ENCODE measurements at regions not wholly inside any gene's neighbourhood (a gene's known extent, or its start where the extent isn't known, plus 50 kb on each side); places are given as distances from the start of the nearest gene placed in this dataset.

- DNase-seq: peak; percentile 82
Observed at GRCh38 chr13:40179445-40180281, 486.8 kb downstream of the FOXO1 start.

GRCh38 chr13:40180776-40181175 lies 485.7 kb downstream of the FOXO1 start:
- no peak for DNase-seq

GRCh38 chr13:40181203-40181845 lies 485.1 kb downstream of the FOXO1 start:
- DNase-seq: no peak

GRCh38 chr13:40182591-40182990 lies 483.9 kb downstream of the FOXO1 start:
- no peak for DNase-seq

GRCh38 chr13:40185414-40185813 lies 481.0 kb downstream of the FOXO1 start:
- DNase-seq: no peak

- no peak for DNase-seq
Observed at GRCh38 chr13:40186041-40186440, 480.4 kb downstream of the FOXO1 start.

GRCh38 chr13:40186626-40187323 lies 479.7 kb downstream of the FOXO1 start:
- DNase-seq: no peak

GRCh38 chr13:40187324-40187795 lies 479.1 kb downstream of the FOXO1 start:
- DNase-seq: no peak

GRCh38 chr13:40187841-40188591 lies 478.4 kb downstream of the FOXO1 start:
- DNase-seq: no peak

GRCh38 chr13:40189426-40189825 lies 477.0 kb downstream of the FOXO1 start:
- DNase-seq: no peak

GRCh38 chr13:40189898-40190630 lies 476.4 kb downstream of the FOXO1 start:
- no peak for DNase-seq

- DNase-seq: no peak
Observed at GRCh38 chr13:40190641-40191100, 475.8 kb downstream of the FOXO1 start.

GRCh38 chr13:40191186-40191980 lies 475.1 kb downstream of the FOXO1 start:
- DNase-seq: no peak

- DNase-seq: no peak
Observed at GRCh38 chr13:40192452-40192851, 474.0 kb downstream of the FOXO1 start.

GRCh38 chr13:40192858-40193257 lies 473.6 kb downstream of the FOXO1 start:
- no peak for DNase-seq

GRCh38 chr13:40193286-40194223 lies 472.9 kb downstream of the FOXO1 start:
- DNase-seq: no peak

GRCh38 chr13:40194224-40194806 lies 472.1 kb downstream of the FOXO1 start:
- no peak for DNase-seq

GRCh38 chr13:40197049-40197448 lies 469.4 kb downstream of the FOXO1 start:
- DNase-seq: no peak

GRCh38 chr13:40197936-40198595 lies 468.4 kb downstream of the FOXO1 start:
- no peak for DNase-seq

Measured in DMS79 treated with DMSO at 0.1 percent for 48 hours (cell line).